ENCODE measurements at regions not wholly inside any gene's neighbourhood (a gene's known extent, or its start where the extent isn't known, plus 50 kb on each side); places are given as distances from the start of the nearest gene placed in this dataset.

- TF ChIP-seq EZH2 (IDR thresholded peaks at IDR 0.05), result no peak
- no peak for TF ChIP-seq POLR2AphosphoS5 (IDR thresholded peaks at IDR 0.05; ENCODE audit: borderline replicate concordance, low read depth, low read length)
These were observed 368.6 kb upstream of the MCTP2 start for GRCh38 chr15:93862791-93863190.

All from SK-N-MC (cell line).